Coronary artery (tissue), 2 donors: ENCODE measurements at regions not wholly inside any gene's neighbourhood (a gene's known extent, or its start where the extent isn't known, plus 50 kb on each side); places are given as distances from the start of the nearest gene placed in this dataset.

Source experiments
- DNase-seq: peaks from one replicate; pipeline ENCODE4 v3.0.0-alpha.2; 2017; ENCODE audit warnings: low spot score
- H3K27ac ChIP-seq, 2 donors: fragments of 200-600 bp; sonication (generic); one replicate each; pipeline ENCODE4 v1.5.1; 2016 to 2019
- H3K4me3 ChIP-seq: fragments of 200-600 bp; sonication (generic); 2 replicates; pipeline ENCODE4 v1.5.1; 2016; ENCODE audit warnings: mild to moderate bottlenecking, moderate library complexity
- CTCF ChIP-seq: fragments of 200-600 bp; sonication (generic); IDR thresholded peaks from one replicate; pipeline ENCODE4 v1.5.1; 2019; ENCODE audit warnings: antibody characterized with exemption

GRCh38 chr5:98096155-98096554 is 677.3 kb upstream of the RGMB start:
- DNase-seq = no peak
- TF ChIP-seq CTCF = no peak
- Histone ChIP-seq H3K27ac (no peak overlapping the region), H3K4me3 (no peak overlapping the region)

GRCh38 chr5:98099448-98100105 is 673.9 kb upstream of the RGMB start:
- H3K4me3 ChIP-seq = no peak overlapping the region
- TF ChIP-seq CTCF = no peak
- no peak for DNase-seq
- no peak overlapping the region for H3K27ac ChIP-seq

- no peak for DNase-seq
- TF ChIP-seq CTCF = no peak
- no peak overlapping the region for H3K27ac ChIP-seq
- no peak overlapping the region for H3K4me3 ChIP-seq
These were observed 672.3 kb upstream of the RGMB start for GRCh38 chr5:98101131-98101530.

GRCh38 chr5:98102936-98103335 is 670.5 kb upstream of the RGMB start:
- no peak for DNase-seq
- Histone ChIP-seq H3K4me3 (no peak overlapping the region), H3K27ac (no peak overlapping the region)
- no peak for TF ChIP-seq CTCF

- no peak for DNase-seq
- TF ChIP-seq CTCF = no peak
- no peak overlapping the region for H3K27ac ChIP-seq
- H3K4me3 ChIP-seq = no peak overlapping the region
These were observed 669.7 kb upstream of the RGMB start for GRCh38 chr5:98103807-98104206.

GRCh38 chr5:98104454-98105188 is 668.8 kb upstream of the RGMB start:
- no peak overlapping the region for H3K4me3 ChIP-seq
- H3K27ac ChIP-seq = no peak overlapping the region
- TF ChIP-seq CTCF = no peak
- DNase-seq = no peak

- TF ChIP-seq CTCF = no peak
- Histone ChIP-seq H3K4me3 (no peak overlapping the region), H3K27ac (no peak overlapping the region)
- no peak for DNase-seq
These were observed 667.8 kb upstream of the RGMB start for GRCh38 chr5:98105681-98106080.
